Activated CD8-positive, alpha-beta T cell treated with anti-CD3 and anti-CD28 coated beads for 36 hours (primary cell): ENCODE measurements at regions not wholly inside any gene's neighbourhood (a gene's known extent, or its start where the extent isn't known, plus 50 kb on each side); places are given as distances from the start of the nearest gene placed in this dataset.
"Not testable (repeated sequence)": the region's sequence is repeated elsewhere in the genome, so short reads cannot be mapped to it uniquely, and the experiment has no call there.

Experiments
- ATAC-seq: fragments of 200-7000 bp; cut with Tn5 transposase; one replicate; pipeline ENCODE4 v1.10.0; 2021; ENCODE audit warnings: mild to moderate bottlenecking, moderate library complexity
- CTCF ChIA-PET: fragments of 350-600 bp; sonication (Branson Sonifier 250); formaldehyde crosslinking; loops from one replicate; lab custom pipeline; 2021; ENCODE audit warnings: antibody characterized with exemption; lab: Charles Lee
- POLR2A ChIA-PET: fragments of 350-600 bp; sonication (Branson Sonifier 250); formaldehyde crosslinking; loops from one replicate; lab custom pipeline; 2021; ENCODE audit warnings: antibody characterized with exemption; lab: Charles Lee
- DNase-seq: peaks from one replicate; pipeline ENCODE4 v3.0.0-alpha.2; 2020
- H3K27ac Mint-ChIP-seq: one replicate; pipeline ENCODE4 v1.8.0; 2021; ENCODE audit warnings: mild to moderate bottlenecking, mixed read lengths
- H3K27me3 Mint-ChIP-seq: one replicate; pipeline ENCODE4 v1.8.0; 2021; ENCODE audit warnings: mixed read lengths
- H3K36me3 Mint-ChIP-seq: one replicate; pipeline ENCODE4 v1.8.0; 2021; ENCODE audit warnings: low read depth, mixed read lengths
- H3K4me1 Mint-ChIP-seq: one replicate; pipeline ENCODE4 v1.8.0; 2021; ENCODE audit warnings: low read depth, mixed read lengths
- H3K4me3 Mint-ChIP-seq: one replicate; pipeline ENCODE4 v1.8.0; 2021; ENCODE audit warnings: mild to moderate bottlenecking, moderate library complexity, mixed read lengths
- H3K9me3 Mint-ChIP-seq: one replicate; pipeline ENCODE4 v1.8.0; 2021; ENCODE audit warnings: mixed read lengths
- intact Hi-C: fragments of 100-400 bp; cut with micrococcal nuclease; formaldehyde crosslinking; loops from one replicate; pipeline ENCODE4 v1.10.0; 2022

DNA sequence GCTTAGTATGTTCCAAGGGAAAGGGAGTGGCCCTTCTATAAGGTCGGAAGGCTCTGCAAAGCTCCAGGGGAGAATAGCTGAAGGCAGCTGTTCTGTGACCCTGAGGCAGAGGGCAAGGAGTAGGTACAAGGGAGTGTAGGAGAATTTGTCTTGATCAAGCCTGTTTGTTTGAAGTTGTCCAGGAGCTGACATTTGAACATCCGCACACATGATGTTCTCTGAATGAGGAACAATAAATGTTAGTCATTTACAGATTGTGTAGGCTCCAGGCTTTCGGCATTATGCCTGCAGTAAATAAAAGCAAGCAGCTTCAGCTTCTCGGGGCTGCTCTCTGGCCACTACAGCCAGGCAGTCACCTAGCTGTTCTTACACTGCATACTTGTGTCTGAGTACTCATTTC is 52.7 kb downstream of the CTAGE6 start:
- intact Hi-C loops, H3K4me3 Mint-ChIP-seq, H3K27ac Mint-ChIP-seq, DNase-seq, ATAC-seq, H3K4me1 Mint-ChIP-seq, H3K36me3 Mint-ChIP-seq, CTCF ChIA-PET, H3K27me3 Mint-ChIP-seq, H3K9me3 Mint-ChIP-seq, POLR2A ChIA-PET: not testable (repeated sequence)

DNA sequence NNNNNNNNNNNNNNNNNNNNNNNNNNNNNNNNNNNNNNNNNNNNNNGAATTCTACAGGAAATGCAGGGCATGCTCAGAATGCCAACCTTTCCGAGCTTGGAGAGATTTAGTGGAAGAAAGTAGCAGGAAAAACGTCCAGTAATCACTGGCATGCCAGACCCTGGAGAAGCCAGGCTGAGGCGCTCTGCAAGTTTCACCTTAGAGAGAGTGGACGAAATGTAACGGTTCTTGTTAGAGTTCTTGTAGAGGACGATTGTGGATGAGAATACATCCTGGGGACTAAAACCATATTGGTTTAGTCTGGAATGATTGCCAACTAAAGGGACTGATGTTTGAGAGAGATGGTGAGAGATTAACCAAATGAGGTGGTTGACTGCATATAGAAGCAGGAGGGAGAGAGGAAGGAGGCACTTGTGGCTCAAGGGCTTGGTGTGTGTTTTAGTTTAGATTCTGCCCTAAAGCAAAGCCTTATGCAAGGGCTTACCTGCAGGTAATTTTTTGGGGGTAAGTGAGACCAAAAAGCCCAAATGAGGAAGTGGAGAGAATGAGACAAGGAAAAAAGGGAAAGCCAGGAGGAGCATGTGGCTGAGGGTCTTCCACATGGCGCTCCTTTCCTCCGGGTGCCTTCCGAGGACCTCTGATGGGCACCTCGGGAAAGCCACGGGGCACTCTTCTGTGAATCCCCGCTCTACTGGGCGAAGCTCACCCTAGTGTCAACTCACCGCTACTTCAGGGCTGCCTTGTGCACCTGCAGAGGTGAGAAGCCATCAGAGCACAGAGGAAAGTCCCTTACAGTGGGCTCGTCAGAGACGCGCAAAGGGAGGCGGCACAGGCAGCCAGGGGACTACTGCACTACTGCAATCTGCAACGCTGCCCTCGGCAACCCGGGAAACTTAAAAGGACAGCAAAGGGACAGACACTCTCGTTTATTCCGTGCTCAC is 56.5 kb downstream of the CTAGE6 start:
- CTCF ChIA-PET, intact Hi-C loops, H3K36me3 Mint-ChIP-seq, POLR2A ChIA-PET, H3K9me3 Mint-ChIP-seq, H3K4me3 Mint-ChIP-seq, DNase-seq, H3K27ac Mint-ChIP-seq, H3K4me1 Mint-ChIP-seq, H3K27me3 Mint-ChIP-seq: not testable (repeated sequence)
- peak; percentile 99 for ATAC-seq
